ENCODE measurements at regions not wholly inside any gene's neighbourhood (a gene's known extent, or its start where the extent isn't known, plus 50 kb on each side); places are given as distances from the start of the nearest gene placed in this dataset.

DNA sequence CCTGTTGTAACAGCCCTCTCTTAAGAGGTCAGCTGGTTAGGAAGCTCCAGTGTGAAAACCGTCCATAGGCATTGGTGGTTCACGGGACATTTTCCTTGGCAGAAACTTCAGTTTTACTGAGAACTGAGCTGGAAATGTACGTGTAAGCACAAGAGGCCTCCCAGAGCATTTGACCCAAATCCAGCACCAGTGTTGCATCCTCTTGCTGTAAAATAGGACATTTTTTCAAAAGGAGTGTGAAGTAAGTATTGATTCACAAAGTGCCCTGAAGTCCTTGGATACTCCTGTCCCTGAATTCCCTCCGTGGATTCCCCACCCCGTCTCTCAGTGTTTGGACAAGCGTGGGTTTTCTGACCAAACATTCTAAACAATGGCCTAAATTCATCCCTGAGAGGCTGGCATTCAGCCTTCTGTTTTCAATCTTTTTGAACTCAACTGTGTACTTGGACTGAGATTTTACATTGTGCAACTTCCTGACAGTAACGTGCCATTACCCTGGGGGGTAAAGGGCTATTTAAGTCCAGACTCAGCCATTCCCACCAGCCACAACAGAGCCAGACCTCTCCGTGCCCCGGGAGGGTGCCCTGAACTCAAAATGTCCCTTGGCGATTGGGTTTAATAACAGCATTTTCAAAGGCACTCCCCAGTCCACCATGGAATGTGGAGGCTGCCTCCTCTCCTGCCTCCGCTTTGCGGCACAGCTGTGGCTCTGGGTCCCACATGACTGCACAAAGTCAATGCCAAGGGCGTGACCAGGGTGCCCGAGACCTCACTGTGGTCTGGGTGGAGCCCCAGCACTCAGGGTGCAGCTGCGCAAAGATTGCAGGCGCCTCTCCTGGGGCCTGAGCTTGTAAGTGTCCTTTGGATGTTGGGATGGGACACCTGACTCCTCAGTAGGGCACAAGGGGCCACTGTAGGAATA is 92.7 kb upstream of the AFDN start:
- Histone ChIP-seq H3K9me3 (no peaks in the 10 kb centered on the region), H3K4me1 (peaks cover 4% of the 10 kb centered on the region; the same call in 1 of the 3 replicates), H3K27ac (no peak overlapping the region), H3K4me2 (no peak overlapping the region), H3K4me3 (no peak overlapping the region)
- ChIA-PET CTCF (no interaction called here), POLR2A (no interaction called here)
- TF ChIP-seq HOXB5 (CRISPR knock-in tag; IDR thresholded peaks at IDR 0.05) (no peak), RCOR1 (IDR thresholded peaks at IDR 0.05; ENCODE audit: low read depth, low read length) (no peak), MAZ (IDR thresholded peaks at IDR 0.05; ENCODE audit: borderline replicate concordance, low read depth, low read length) (no peak), NR3C1 (IDR thresholded peaks at IDR 0.05) (no peak), ZSCAN20 (CRISPR knock-in tag; IDR thresholded peaks at IDR 0.05) (no peak)
- WGBS (ENCODE audit: missing lambda C conversion rate) = 22% methylated on average over 15 of the region's 16 CpGs
- no peak for ATAC-seq
- FAIRE-seq = no peak
- DNase-seq (ENCODE audit: low read depth in 1 of 2, low spot score in 1 of 2) = no peak

DNA sequence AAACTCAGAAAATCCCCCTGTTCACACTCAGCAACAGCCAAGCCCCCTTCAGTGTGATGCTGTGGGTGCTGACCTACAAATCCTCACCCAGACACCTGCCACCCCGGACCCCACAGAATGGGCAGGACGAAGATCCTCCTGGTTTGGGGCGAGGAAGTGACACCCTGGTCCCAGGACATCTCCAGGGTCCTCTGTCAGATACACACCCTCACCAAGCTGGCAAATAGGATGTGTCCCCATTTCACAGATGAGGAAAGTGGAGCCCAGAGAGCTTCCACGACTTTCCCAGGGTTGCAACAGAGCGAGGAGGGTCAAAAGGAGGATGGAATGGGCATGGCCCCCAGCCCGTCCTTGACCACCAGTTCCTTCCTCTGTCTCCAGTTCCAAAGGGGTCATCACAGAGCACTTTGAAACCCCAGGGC is 92.0 kb upstream of the AFDN start:
- Histone ChIP-seq H3K4me3 (no peak overlapping the region), H3K4me1 (peaks cover 4% of the 10 kb centered on the region; the same call in 1 of the 3 replicates), H3K9me3 (no peaks in the 10 kb centered on the region), H3K4me2 (no peak overlapping the region), H3K27ac (no peak overlapping the region)
- ChIA-PET CTCF (no interaction called here), POLR2A (no interaction called here)
- FAIRE-seq = no peak
- no peak for ATAC-seq
- WGBS (ENCODE audit: missing lambda C conversion rate) = 41% methylated on average over 6 of the region's 6 CpGs
- TF ChIP-seq FOSL2 (IDR thresholded peaks at IDR 0.05) (no peak), FOSL2 (CRISPR knock-in tag; IDR thresholded peaks at IDR 0.05) (no peak), NR3C1 (IDR thresholded peaks at IDR 0.05) (no peak), POLR2A (IDR thresholded peaks at IDR 0.05; ENCODE audit: low read length) (no peak), RCOR1 (IDR thresholded peaks at IDR 0.05; ENCODE audit: low read depth, low read length) (no peak), PHF8 (IDR thresholded peaks at IDR 0.05; ENCODE audit: borderline replicate concordance, low read depth) (no peak), CBX8 (IDR thresholded peaks at IDR 0.05) (no peak), JUNB (IDR thresholded peaks at IDR 0.05) (no peak), POLR2AphosphoS2 (conservative IDR thresholded peaks at IDR 0.05; ENCODE audit: low read length) (no peak), CBX2 (IDR thresholded peaks at IDR 0.05; ENCODE audit: borderline replicate concordance, low read depth) (no peak), ZFP36 (IDR thresholded peaks at IDR 0.05; ENCODE audit: borderline replicate concordance, partially characterized antibody) (no peak), KDM1A (IDR thresholded peaks at IDR 0.05; ENCODE audit: low read depth) (no peak), HOXA7 (CRISPR knock-in tag; IDR thresholded peaks at IDR 0.05) (no peak), NPAS2 (CRISPR knock-in tag; IDR thresholded peaks at IDR 0.05; ENCODE audit: borderline replicate concordance) (no peak), RFX5 (IDR thresholded peaks at IDR 0.05) (no peak), HES2 (IDR thresholded peaks at IDR 0.05) (no peak), TFCP2L1 (CRISPR knock-in tag; IDR thresholded peaks at IDR 0.05) (no peak), CHD4 (IDR thresholded peaks at IDR 0.05; ENCODE audit: borderline replicate concordance) (no peak)
- TF ChIP-seq, protein P1, sequence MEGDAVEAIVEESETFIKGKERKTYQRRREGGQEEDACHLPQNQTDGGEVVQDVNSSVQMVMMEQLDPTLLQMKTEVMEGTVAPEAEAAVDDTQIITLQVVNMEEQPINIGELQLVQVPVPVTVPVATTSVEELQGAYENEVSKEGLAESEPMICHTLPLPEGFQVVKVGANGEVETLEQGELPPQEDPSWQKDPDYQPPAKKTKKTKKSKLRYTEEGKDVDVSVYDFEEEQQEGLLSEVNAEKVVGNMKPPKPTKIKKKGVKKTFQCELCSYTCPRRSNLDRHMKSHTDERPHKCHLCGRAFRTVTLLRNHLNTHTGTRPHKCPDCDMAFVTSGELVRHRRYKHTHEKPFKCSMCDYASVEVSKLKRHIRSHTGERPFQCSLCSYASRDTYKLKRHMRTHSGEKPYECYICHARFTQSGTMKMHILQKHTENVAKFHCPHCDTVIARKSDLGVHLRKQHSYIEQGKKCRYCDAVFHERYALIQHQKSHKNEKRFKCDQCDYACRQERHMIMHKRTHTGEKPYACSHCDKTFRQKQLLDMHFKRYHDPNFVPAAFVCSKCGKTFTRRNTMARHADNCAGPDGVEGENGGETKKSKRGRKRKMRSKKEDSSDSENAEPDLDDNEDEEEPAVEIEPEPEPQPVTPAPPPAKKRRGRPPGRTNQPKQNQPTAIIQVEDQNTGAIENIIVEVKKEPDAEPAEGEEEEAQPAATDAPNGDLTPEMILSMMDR (IDR thresholded peaks at IDR 0.05) = no peak
- no peak for DNase-seq (ENCODE audit: low read depth in 1 of 2, low spot score in 1 of 2)
